Aorta (tissue), 5 donors: ENCODE measurements at regions not wholly inside any gene's neighbourhood (a gene's known extent, or its start where the extent isn't known, plus 50 kb on each side); places are given as distances from the start of the nearest gene placed in this dataset.

Experiments used
- ATAC-seq: fragments of 200-7000 bp; cut with Tn5 transposase; one replicate; pipeline ENCODE4 v1.9.1; 2022; ENCODE audit warnings: moderate library complexity; ENCODE audit not compliant: low FRiP score
- DNase-seq, 2 donors: peaks; one replicate each; pipeline ENCODE4 v3.0.0-alpha.2; 2020
- H3K27ac ChIP-seq, 2 donors: one replicate each; pipeline ENCODE4 v1.5.1; 2013; ENCODE audit warnings: low read length in 2 of 2, mild to moderate bottlenecking in 2 of 2, moderate library complexity in 2 of 2, control low read depth in 1 of 2, inconsistent platforms in 1 of 2, low read depth in 1 of 2
- H3K27me3 ChIP-seq, 2 donors: one replicate each; pipeline ENCODE4 v1.6.1; 2013; ENCODE audit warnings: control low read depth in 1 of 2, low read length in 1 of 2, mild to moderate bottlenecking in 1 of 2, moderate library complexity in 1 of 2; ENCODE audit not compliant: insufficient read depth in 2 of 2, control insufficient read depth in 1 of 2
- H3K36me3 ChIP-seq, 2 donors: one replicate each; pipeline ENCODE4 v1.6.1; 2013; ENCODE audit warnings: control low read depth in 1 of 2, low read length in 1 of 2, mild to moderate bottlenecking in 1 of 2; ENCODE audit not compliant: insufficient read depth in 2 of 2, control insufficient read depth in 1 of 2
- H3K4me1 ChIP-seq, 2 donors: one replicate each; pipeline ENCODE4 v1.6.1; 2013; ENCODE audit warnings: low read length in 2 of 2, control low read depth in 1 of 2, mild to moderate bottlenecking in 1 of 2, moderate library complexity in 1 of 2; ENCODE audit not compliant: insufficient read depth in 2 of 2, control insufficient read depth in 1 of 2
- H3K4me3 ChIP-seq, 2 donors: one replicate each; pipeline ENCODE4 v1.5.1; 2013; ENCODE audit warnings: low read length in 2 of 2, control low read depth in 1 of 2, mild to moderate bottlenecking in 1 of 2
- H3K9me3 ChIP-seq: one replicate; pipeline ENCODE4 v1.6.1; 2013; ENCODE audit warnings: mild to moderate bottlenecking, low read length; ENCODE audit not compliant: control insufficient read depth
- WGBS, 2 donors: extraction: QIAGEN DNeasy Blood & Tissue Kit; methylation state at CpG; one replicate each; pipeline ENCODE4 v1.1.7; 2013; 5-methylcytosine and 5-hydroxymethylcytosine counted together
- intact Hi-C, 2 donors: fragments of 100-400 bp; cut with DNase I; formaldehyde crosslinking; loops; one replicate each; pipeline versions ENCODE4 v1.14.2 to v1.15.0; 2022
- donor health status: healthy with polysubstance abuse.
- donor health status: Bipolar disorder and iron deficiency.
- donor health status: DM: no; HTN: no; CAD: no.
- donor health status: DM: no; HTN: no; CAD: no.
- donor health status: DM: yes; HTN: yes; CAD: no.

- H3K27ac ChIP-seq: no peak overlapping the region
- no peak for ATAC-seq
- no peak for DNase-seq
- no peaks in the 10 kb centered on the region for H3K36me3 ChIP-seq
- no peaks in the 10 kb centered on the region for H3K27me3 ChIP-seq
- H3K4me3 ChIP-seq: no peak overlapping the region
- peaks cover 7% of the 10 kb centered on the region for H3K9me3 ChIP-seq
- H3K4me1 ChIP-seq: no peaks in the 10 kb centered on the region
- intact Hi-C loops: no loop called here
Observed at GRCh38 chr1:188672153-188672552, 1805.5 kb downstream of the BRINP3 start.

GRCh38 chr1:188689542-188689941 lies 1788.1 kb downstream of the BRINP3 start:
- H3K27ac ChIP-seq: no peak overlapping the region
- no peak for DNase-seq
- 42 to 50% methylated on average over 4 of the region's 4 CpGs for WGBS, 2 donors
- no peaks in the 10 kb centered on the region for H3K4me1 ChIP-seq
- no peaks in the 10 kb centered on the region for H3K9me3 ChIP-seq
- no peak for ATAC-seq
- H3K36me3 ChIP-seq: no peaks in the 10 kb centered on the region
- intact Hi-C loops: no loop called here
- H3K27me3 ChIP-seq: no peaks in the 10 kb centered on the region
- no peak overlapping the region for H3K4me3 ChIP-seq

- Histone ChIP-seq H3K4me1 (no peaks in the 10 kb centered on the region), H3K27ac (no peak overlapping the region), H3K36me3 (no peaks in the 10 kb centered on the region), H3K9me3 (no peaks in the 10 kb centered on the region), H3K4me3 (no peak overlapping the region), H3K27me3 (no peaks in the 10 kb centered on the region)
- DNase-seq: no peak
- no peak for ATAC-seq
- intact Hi-C loops: no loop called here
- 84 to 93% methylated on average over 2 of the region's 2 CpGs for WGBS, 2 donors
Observed at GRCh38 chr1:188700116-188700515, 1777.5 kb downstream of the BRINP3 start.

- intact Hi-C loops: no loop called here
- Histone ChIP-seq H3K4me3 (no peak overlapping the region), H3K36me3 (no peaks in the 10 kb centered on the region), H3K4me1 (no peaks in the 10 kb centered on the region), H3K27me3 (no peaks in the 10 kb centered on the region), H3K9me3 (peaks cover 1% of the 10 kb centered on the region), H3K27ac (no peak overlapping the region)
- ATAC-seq: no peak
- 77 to 81% methylated on average over 4 of the region's 4 CpGs for whole genome bisulfite sequencing, 2 donors
- DNase-seq: no peak
Observed at GRCh38 chr1:188706742-188707141, 1770.9 kb downstream of the BRINP3 start.

- no peaks in the 10 kb centered on the region for H3K36me3 ChIP-seq
- no peaks in the 10 kb centered on the region for H3K4me1 ChIP-seq
- WGBS, 2 donors: 35 to 38% methylated on average over 4 of the region's 4 CpGs
- no peak for ATAC-seq
- no peak overlapping the region for H3K4me3 ChIP-seq
- no peak overlapping the region for H3K27ac ChIP-seq
- H3K27me3 ChIP-seq: no peaks in the 10 kb centered on the region
- intact Hi-C loops: no loop called here
- DNase-seq: no peak
- peaks cover 1% of the 10 kb centered on the region for H3K9me3 ChIP-seq
Observed at GRCh38 chr1:188708795-188709535, 1768.7 kb downstream of the BRINP3 start.

GRCh38 chr1:188715566-188715965 lies 1762.1 kb downstream of the BRINP3 start:
- no peak for ATAC-seq
- H3K4me3 ChIP-seq: no peak overlapping the region
- H3K27ac ChIP-seq: no peak overlapping the region
- intact Hi-C loops: no loop called here
- DNase-seq: no peak
- no peaks in the 10 kb centered on the region for H3K27me3 ChIP-seq
- H3K9me3 ChIP-seq: no peaks in the 10 kb centered on the region
- no peaks in the 10 kb centered on the region for H3K36me3 ChIP-seq
- WGBS, 2 donors: 74 to 76% methylated on average over 1 of the region's 1 CpG
- no peaks in the 10 kb centered on the region for H3K4me1 ChIP-seq

- no peaks in the 10 kb centered on the region for H3K36me3 ChIP-seq
- no peak for ATAC-seq
- no peak overlapping the region for H3K27ac ChIP-seq
- WGBS, 2 donors: 61 to 72% methylated on average over 3 of the region's 3 CpGs
- intact Hi-C loops: no loop called here
- H3K4me1 ChIP-seq: no peaks in the 10 kb centered on the region
- H3K9me3 ChIP-seq: no peaks in the 10 kb centered on the region
- no peaks in the 10 kb centered on the region for H3K27me3 ChIP-seq
- H3K4me3 ChIP-seq: no peak overlapping the region
- no peak for DNase-seq
Observed at GRCh38 chr1:188719735-188720134, 1757.9 kb downstream of the BRINP3 start.

- DNase-seq: no peak
- Histone ChIP-seq H3K4me1 (no peaks in the 10 kb centered on the region), H3K27me3 (no peaks in the 10 kb centered on the region), H3K9me3 (no peaks in the 10 kb centered on the region), H3K4me3 (no peak overlapping the region), H3K36me3 (no peaks in the 10 kb centered on the region), H3K27ac (no peak overlapping the region)
- WGBS, 2 donors: 55 to 60% methylated on average over 2 of the region's 2 CpGs
- intact Hi-C loops: no loop called here
- ATAC-seq: no peak
Observed at GRCh38 chr1:188723332-188724020, 1754.2 kb downstream of the BRINP3 start.

GRCh38 chr1:188729039-188729438 lies 1748.6 kb downstream of the BRINP3 start:
- ATAC-seq (no peak), DNase-seq (no peak)
- intact Hi-C loops: no loop called here
- Histone ChIP-seq H3K36me3 (no peaks in the 10 kb centered on the region), H3K27me3 (no peaks in the 10 kb centered on the region), H3K9me3 (peaks cover 3% of the 10 kb centered on the region), H3K27ac (no peak overlapping the region), H3K4me1 (no peaks in the 10 kb centered on the region), H3K4me3 (no peak overlapping the region)
